ENCODE measurements at regions not wholly inside any gene's neighbourhood (a gene's known extent, or its start where the extent isn't known, plus 50 kb on each side); places are given as distances from the start of the nearest gene placed in this dataset.

DNA sequence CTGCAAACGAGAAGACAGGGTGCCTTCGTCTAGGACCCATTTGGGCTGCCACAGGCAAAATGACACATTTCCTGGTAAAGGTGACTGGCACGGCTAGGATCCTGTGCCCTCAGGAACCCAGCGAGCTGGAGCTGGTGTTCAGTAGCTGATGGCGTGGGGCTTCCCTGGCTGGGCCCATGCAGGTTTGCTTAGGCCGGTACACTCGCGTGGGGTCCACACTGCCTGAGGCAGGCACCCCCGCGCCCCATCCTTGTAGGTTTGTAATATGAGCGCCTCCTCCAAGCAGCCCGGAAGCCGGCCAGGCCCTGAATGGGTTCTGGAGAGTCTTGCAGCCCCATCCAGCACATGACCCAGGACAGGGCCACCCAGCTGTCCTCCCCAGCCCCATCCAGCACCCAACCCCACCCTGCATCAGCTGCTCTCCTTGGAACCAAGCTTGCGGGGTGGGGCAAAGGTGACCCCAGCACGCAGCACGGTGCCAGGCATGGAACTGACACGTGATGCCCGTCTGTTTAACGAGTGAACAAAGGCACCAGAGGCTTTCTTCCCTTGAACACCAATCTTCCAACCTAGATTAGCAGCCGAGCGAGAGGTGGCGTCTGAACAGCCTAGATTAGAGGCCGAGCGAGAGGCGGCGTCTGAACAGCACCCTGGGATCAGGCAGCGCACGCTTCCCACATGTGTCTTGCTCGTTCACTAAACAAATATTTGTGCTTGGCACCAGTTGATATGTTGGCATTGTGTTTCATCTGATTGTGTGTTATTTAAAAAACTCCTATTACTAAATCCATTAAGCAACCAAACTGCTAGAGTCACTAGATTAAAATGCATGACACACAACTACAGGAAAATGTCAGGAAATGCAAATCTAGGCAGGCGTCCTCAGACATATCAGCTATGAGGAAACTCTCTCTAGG, 112.1 kb downstream of the DLL1 start:
- TF ChIP-seq POLR2AphosphoS5 (IDR thresholded peaks at IDR 0.05) = peak; percentile 24
- TF ChIP-seq, protein P1, sequence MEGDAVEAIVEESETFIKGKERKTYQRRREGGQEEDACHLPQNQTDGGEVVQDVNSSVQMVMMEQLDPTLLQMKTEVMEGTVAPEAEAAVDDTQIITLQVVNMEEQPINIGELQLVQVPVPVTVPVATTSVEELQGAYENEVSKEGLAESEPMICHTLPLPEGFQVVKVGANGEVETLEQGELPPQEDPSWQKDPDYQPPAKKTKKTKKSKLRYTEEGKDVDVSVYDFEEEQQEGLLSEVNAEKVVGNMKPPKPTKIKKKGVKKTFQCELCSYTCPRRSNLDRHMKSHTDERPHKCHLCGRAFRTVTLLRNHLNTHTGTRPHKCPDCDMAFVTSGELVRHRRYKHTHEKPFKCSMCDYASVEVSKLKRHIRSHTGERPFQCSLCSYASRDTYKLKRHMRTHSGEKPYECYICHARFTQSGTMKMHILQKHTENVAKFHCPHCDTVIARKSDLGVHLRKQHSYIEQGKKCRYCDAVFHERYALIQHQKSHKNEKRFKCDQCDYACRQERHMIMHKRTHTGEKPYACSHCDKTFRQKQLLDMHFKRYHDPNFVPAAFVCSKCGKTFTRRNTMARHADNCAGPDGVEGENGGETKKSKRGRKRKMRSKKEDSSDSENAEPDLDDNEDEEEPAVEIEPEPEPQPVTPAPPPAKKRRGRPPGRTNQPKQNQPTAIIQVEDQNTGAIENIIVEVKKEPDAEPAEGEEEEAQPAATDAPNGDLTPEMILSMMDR (IDR thresholded peaks at IDR 0.05) = no peak
- no peak for TF ChIP-seq POLR2A (IDR thresholded peaks at IDR 0.05)
- TF ChIP-seq EP300 (IDR thresholded peaks at IDR 0.05) = no peak

Data from gastroesophageal sphincter (tissue), 3 donors.